OCI-LY3 (cell line): ENCODE measurements at regions not wholly inside any gene's neighbourhood (a gene's known extent, or its start where the extent isn't known, plus 50 kb on each side); places are given as distances from the start of the nearest gene placed in this dataset.

Experiments
- H2AFZ ChIP-seq: fragments of 200-600, 300-600 bp; shearing (Covaris generic); 2 replicates; pipeline ENCODE4 v1.6.0; 2014; ENCODE audit warnings: antibody characterized with exemption, low read depth, low read length
- H3K27ac ChIP-seq: fragments of 200-600, 300-600 bp; sonication (generic); 2 replicates; pipeline ENCODE4 v1.5.1; 2014; ENCODE audit warnings: mild to moderate bottlenecking, low read length, moderate library complexity, mixed read lengths
- H3K27me3 ChIP-seq: fragments of 200-600, 300-600 bp; sonication (generic); 2 replicates; pipeline ENCODE4 v1.6.1; 2014; ENCODE audit warnings: low read depth, low read length, mixed read lengths
- H3K36me3 ChIP-seq: fragments of 200-600, 300-600 bp; sonication (generic); replicated peaks from 2 replicates; pipeline ENCODE3; 2014; ENCODE audit warnings: low read depth, low read length, mixed read lengths
- H3K4me1 ChIP-seq: fragments of 300-600, 200-600 bp; sonication (generic); 2 replicates; pipeline ENCODE4 v1.6.1; 2014; ENCODE audit warnings: low read length, mixed read lengths
- H3K4me2 ChIP-seq: fragments of 200-600, 300-600 bp; sonication (generic); 2 replicates; pipeline ENCODE4 v1.6.1; 2014; ENCODE audit warnings: low read length, mixed read lengths
- H3K4me3 ChIP-seq: fragments of 300-600, 200-600 bp; sonication (generic); 2 replicates; pipeline ENCODE4 v1.5.1; 2014; ENCODE audit warnings: antibody characterized with exemption, mild to moderate bottlenecking, low read length, moderate library complexity
- H3K79me2 ChIP-seq: fragments of 300-600, 200-600 bp; shearing (Covaris generic); 2 replicates; pipeline ENCODE4 v1.6.1; 2014; ENCODE audit warnings: mild to moderate bottlenecking, low read length, mixed read lengths
- H3K9ac ChIP-seq: fragments of 300-600, 200-600 bp; shearing (Covaris generic); 2 replicates; pipeline ENCODE4 v1.6.0; 2014; ENCODE audit warnings: mild to moderate bottlenecking, low read length, moderate library complexity
- H3K9me3 ChIP-seq: fragments of 200-600, 300-600 bp; shearing (Covaris generic); 2 replicates; pipeline ENCODE4 v1.6.1; 2014; ENCODE audit warnings: low read length, mixed read lengths; ENCODE audit not compliant: insufficient read depth
- H4K20me1 ChIP-seq: fragments of 200-600, 300-600 bp; sonication (generic); 2 replicates; pipeline ENCODE4 v1.6.1; 2016; ENCODE audit warnings: low read length, mixed read lengths; ENCODE audit not compliant: insufficient read depth
- EZH2phosphoT487 ChIP-seq: fragments of 200-600 bp; shearing (Covaris generic); IDR thresholded peaks from 2 replicates; pipeline ENCODE4 v1.6.1; 2018; ENCODE audit warnings: antibody characterized with exemption, mixed run types, low read depth
- TF ChIP-seq, protein P1 (sequence below): fragments of 200-600, 300-600 bp; sonication (generic); IDR thresholded peaks from 2 replicates; pipeline ENCODE4 v1.5.1; 2014; ENCODE audit warnings: antibody characterized with exemption, low read length, low read depth

DNA sequence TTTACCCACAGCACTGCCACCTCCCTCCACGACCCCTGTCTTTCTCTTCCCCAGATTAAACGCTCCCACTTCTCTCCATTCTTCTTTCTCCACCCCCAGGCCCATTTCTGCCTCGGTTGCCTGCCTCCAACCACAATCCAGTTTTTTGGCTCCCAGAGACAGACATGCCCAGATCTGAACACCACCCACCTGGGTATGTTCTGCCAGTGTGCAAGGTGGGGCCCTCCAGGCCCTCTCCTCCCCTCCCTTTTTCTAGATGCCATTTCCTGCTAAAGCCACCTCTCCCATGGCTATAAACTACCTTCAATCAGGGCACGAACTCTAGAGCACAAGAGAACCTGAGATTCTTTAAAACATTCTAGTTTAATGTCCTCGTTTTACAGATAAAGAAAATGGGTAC is 63.3 kb downstream of the IRF2BPL start:
- Histone ChIP-seq H3K9me3 (no peaks in the 10 kb centered on the region), H3K4me2 (no peak overlapping the region), H3K4me1 (peaks cover 32% of the 10 kb centered on the region), H3K9ac (no peak overlapping the region), H3K27me3 (peaks cover 22% of the 10 kb centered on the region), H3K27ac (no peak overlapping the region), H3K79me2 (no peaks in the 10 kb centered on the region), H3K4me3 (no peak overlapping the region), H2AFZ (no peak overlapping the region), H3K36me3 (no peaks in the 10 kb centered on the region), H4K20me1 (no peaks in the 10 kb centered on the region)
- TF ChIP-seq, protein P1, sequence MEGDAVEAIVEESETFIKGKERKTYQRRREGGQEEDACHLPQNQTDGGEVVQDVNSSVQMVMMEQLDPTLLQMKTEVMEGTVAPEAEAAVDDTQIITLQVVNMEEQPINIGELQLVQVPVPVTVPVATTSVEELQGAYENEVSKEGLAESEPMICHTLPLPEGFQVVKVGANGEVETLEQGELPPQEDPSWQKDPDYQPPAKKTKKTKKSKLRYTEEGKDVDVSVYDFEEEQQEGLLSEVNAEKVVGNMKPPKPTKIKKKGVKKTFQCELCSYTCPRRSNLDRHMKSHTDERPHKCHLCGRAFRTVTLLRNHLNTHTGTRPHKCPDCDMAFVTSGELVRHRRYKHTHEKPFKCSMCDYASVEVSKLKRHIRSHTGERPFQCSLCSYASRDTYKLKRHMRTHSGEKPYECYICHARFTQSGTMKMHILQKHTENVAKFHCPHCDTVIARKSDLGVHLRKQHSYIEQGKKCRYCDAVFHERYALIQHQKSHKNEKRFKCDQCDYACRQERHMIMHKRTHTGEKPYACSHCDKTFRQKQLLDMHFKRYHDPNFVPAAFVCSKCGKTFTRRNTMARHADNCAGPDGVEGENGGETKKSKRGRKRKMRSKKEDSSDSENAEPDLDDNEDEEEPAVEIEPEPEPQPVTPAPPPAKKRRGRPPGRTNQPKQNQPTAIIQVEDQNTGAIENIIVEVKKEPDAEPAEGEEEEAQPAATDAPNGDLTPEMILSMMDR = no peak
- TF ChIP-seq EZH2phosphoT487 = no peak

DNA sequence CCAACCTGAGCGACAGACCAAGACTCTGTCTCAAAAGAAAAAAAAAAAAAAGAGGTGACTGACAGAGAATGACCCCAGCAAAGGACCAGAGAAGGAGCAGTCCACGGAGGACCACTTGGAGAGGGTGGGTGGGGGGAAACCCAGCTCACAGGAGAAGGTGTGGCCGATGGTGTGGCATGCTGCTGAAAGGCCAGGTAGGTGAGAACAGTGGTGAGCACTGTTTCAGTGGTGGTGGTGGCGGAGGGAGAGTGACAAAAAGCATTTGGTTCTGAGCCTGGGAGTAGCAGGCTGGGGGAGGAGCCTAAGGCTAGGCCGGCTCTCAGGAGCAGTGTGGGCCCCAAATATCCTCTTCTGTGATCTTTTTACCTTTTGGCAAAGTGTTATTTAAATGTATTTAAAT is 63.8 kb downstream of the IRF2BPL start:
- H3K4me3 ChIP-seq = no peak overlapping the region
- H3K36me3 ChIP-seq = no peaks in the 10 kb centered on the region
- no peak overlapping the region for H2AFZ ChIP-seq
- no peak overlapping the region for H3K27ac ChIP-seq
- H4K20me1 ChIP-seq = no peaks in the 10 kb centered on the region
- peaks cover 36% of the 10 kb centered on the region for H3K4me1 ChIP-seq
- peaks cover 25% of the 10 kb centered on the region for H3K27me3 ChIP-seq
- H3K9me3 ChIP-seq = no peaks in the 10 kb centered on the region
- no peaks in the 10 kb centered on the region for H3K79me2 ChIP-seq
- TF ChIP-seq, protein P1 = no peak
- TF ChIP-seq EZH2phosphoT487 = no peak
- no peak overlapping the region for H3K9ac ChIP-seq
- no peak overlapping the region for H3K4me2 ChIP-seq

DNA sequence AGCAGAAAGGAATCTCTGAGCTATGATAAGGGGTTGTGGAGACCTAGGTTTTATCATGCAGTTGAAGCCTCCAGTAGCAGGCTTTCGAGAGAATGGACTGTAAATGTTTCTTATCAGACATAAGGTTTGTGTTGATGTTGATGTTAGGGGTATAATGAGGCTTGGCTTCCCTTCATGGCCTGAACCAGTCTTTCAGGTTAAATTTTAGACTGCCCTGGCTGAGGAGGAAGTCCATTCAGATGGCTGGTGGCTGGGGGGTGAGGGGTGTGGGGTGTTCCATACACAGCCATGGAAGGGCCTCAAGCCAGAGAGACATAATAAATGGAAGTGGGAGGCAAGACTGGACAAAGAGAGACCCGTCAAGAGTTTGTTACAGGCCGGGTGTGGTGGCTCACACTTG is 65.1 kb downstream of the IRF2BPL start:
- no peaks in the 10 kb centered on the region for H3K79me2 ChIP-seq
- H3K27me3 ChIP-seq = peaks cover 25% of the 10 kb centered on the region
- peaks cover 48% of the 10 kb centered on the region for H3K4me1 ChIP-seq
- TF ChIP-seq, protein P1 = no peak
- no peak for TF ChIP-seq EZH2phosphoT487
- no peaks in the 10 kb centered on the region for H3K9me3 ChIP-seq
- no peak overlapping the region for H3K27ac ChIP-seq
- H2AFZ ChIP-seq = no peak overlapping the region
- no peak overlapping the region for H3K4me3 ChIP-seq
- no peaks in the 10 kb centered on the region for H3K36me3 ChIP-seq
- H4K20me1 ChIP-seq = no peaks in the 10 kb centered on the region
- no peak overlapping the region for H3K4me2 ChIP-seq
- H3K9ac ChIP-seq = no peak overlapping the region

- peaks cover 59% of the 10 kb centered on the region for H3K4me1 ChIP-seq
These were observed 66.2 kb downstream of the IRF2BPL start for GRCh38 chr14:76962303-76962660.

More at GRCh38 chr14:76962303-76962660, 66.2 kb downstream of the IRF2BPL start:
- Histone ChIP-seq H3K4me3 (peak overlapping the region; percentile 57), H3K4me2 (peak overlapping the region; percentile 77), H3K27me3 (peaks cover 25% of the 10 kb centered on the region), H3K36me3 (no peaks in the 10 kb centered on the region), H3K9me3 (no peaks in the 10 kb centered on the region), H3K9ac (peak overlapping the region; percentile 47; the same call in 1 of the 2 replicates), H4K20me1 (no peaks in the 10 kb centered on the region), H3K27ac (peak overlapping the region; percentile 78), H3K79me2 (no peaks in the 10 kb centered on the region), H2AFZ (no peak overlapping the region)
- TF ChIP-seq, protein P1 = no peak
- no peak for TF ChIP-seq EZH2phosphoT487
